ENCODE measurements at regions not wholly inside any gene's neighbourhood (a gene's known extent, or its start where the extent isn't known, plus 50 kb on each side); places are given as distances from the start of the nearest gene placed in this dataset.

DNA sequence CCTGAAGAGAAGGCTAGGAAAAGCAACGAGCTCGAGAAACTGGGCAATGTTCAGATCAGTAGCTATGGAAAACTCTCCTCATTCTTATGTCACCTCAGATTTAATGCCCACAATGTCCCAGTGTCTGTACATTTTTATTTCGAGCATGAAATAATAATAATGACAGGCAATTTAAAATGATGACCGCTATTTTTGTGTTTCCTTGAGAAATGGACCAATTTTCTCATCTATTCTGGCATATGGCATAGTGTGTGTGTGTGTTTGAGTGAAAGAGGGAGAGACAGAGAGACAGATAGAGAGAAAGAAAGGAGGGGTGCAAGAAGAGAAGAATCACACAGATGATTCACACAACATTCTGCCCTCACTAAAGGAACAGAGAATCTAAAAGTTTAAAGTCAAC is 119.1 kb upstream of the C1orf21 start:
- TF ChIP-seq, protein P1, sequence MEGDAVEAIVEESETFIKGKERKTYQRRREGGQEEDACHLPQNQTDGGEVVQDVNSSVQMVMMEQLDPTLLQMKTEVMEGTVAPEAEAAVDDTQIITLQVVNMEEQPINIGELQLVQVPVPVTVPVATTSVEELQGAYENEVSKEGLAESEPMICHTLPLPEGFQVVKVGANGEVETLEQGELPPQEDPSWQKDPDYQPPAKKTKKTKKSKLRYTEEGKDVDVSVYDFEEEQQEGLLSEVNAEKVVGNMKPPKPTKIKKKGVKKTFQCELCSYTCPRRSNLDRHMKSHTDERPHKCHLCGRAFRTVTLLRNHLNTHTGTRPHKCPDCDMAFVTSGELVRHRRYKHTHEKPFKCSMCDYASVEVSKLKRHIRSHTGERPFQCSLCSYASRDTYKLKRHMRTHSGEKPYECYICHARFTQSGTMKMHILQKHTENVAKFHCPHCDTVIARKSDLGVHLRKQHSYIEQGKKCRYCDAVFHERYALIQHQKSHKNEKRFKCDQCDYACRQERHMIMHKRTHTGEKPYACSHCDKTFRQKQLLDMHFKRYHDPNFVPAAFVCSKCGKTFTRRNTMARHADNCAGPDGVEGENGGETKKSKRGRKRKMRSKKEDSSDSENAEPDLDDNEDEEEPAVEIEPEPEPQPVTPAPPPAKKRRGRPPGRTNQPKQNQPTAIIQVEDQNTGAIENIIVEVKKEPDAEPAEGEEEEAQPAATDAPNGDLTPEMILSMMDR (IDR thresholded peaks at IDR 0.05), result no peak
- TF ChIP-seq POLR2AphosphoS5 (IDR thresholded peaks at IDR 0.05), result no peak
- TF ChIP-seq EP300 (IDR thresholded peaks at IDR 0.05), result no peak
- TF ChIP-seq POLR2A (IDR thresholded peaks at IDR 0.05), result no peak

Data from suprapubic skin (tissue), 4 donors.